GM21526 (cell line): ENCODE measurements at regions not wholly inside any gene's neighbourhood (a gene's known extent, or its start where the extent isn't known, plus 50 kb on each side); places are given as distances from the start of the nearest gene placed in this dataset.

Experiments
- ATAC-seq: cut with Tn5 transposase; IDR thresholded peaks from one replicate; pipeline ENCODE4 v1.9.1; 2021; ENCODE audit warnings: moderate library complexity; ENCODE audit not compliant: unreplicated experiment, low FRiP score

DNA sequence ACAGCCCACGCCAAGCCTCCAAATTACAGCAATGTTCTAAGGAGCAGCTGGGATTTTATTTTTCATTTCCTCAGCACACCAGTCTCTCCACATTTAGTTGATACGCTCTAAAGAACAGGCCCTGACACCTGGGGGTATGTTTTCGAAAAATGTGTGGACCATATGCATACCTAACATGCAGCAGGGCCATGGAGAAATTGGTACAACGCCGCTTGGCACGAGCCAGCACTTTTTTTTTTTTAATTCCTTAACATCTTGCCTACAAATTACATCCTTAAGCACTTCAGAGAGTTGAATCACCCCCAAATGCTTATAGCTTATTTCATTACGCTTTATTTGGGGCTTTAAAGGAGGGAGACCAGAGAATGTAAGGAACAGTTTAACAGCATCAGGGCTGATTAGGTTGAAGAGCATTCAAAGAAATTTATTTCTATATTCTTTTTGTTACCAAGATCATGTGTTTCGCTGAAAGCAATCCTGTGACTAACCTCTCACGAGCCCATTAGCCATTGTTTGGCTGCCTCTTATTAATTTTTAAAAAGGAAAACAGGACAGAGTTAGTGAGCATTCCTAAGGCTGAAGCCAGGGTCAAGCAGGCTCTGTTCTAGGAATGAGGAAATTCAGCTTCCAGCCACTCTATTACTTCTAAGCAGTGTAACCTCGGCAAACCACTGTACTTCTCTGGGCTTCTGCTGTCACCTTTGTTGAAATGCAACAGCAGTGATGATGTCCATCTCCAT is 173.8 kb downstream of the ACTL7B start:
- no peak for ATAC-seq

DNA sequence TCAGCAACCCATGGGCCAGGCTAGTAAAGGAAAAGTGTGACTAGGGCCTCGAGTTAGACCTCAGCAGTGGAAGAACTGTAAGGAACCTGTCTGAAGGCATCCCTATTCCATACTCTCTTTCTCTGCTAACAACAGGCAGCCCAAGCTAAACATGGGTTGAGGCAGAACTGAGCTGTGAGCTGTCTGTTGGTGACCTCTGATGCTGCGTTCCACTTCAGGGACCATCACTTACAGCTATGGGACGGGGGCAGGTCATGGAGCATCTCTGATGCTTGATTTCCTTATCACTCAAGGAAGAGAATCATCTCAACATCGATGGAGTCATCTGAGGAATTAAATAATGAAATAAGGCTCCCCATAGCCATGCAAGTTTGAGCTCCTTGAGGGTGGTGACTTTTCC is 174.8 kb downstream of the ACTL7B start:
- ATAC-seq = no peak

DNA sequence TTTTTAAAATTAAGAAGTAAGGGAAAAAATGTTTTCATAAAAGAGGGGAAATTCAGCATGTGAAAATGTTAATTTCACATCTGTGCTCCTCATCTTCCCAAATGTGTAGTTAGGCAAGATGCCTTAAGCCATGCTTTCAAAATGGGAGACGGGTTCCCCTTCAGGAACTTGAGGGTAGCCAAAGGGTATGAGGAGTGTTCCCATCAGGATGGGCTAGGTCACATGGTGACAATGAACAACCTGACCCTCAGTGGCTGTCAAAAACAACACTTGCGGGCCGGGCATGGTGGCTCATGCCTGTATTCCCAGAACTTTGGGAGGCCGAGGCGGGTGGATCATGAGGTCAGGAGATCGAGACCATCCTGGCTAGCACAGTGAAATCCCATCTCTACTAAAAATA is 178.0 kb downstream of the ACTL7B start:
- ATAC-seq = no peak

DNA sequence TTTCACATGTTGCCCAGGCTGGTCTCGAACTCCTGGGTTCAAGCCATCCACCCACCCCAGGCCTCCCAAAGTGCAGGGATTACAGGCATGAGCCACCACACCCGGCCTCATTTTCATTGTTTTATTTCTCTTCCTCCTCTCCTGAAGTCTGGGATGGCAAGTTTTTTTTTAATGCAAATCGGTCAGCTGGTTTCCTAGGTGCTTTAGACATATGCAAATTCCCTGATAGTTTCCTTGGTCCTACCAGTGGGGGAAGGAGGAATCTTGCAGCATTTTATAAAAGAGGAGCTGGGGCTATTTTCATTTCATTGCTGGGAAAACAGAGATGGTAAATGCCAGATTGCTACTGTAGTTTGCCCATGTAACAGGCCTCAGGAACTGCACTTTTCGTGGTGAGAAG is 179.4 kb downstream of the ACTL7B start:
- no peak for ATAC-seq

DNA sequence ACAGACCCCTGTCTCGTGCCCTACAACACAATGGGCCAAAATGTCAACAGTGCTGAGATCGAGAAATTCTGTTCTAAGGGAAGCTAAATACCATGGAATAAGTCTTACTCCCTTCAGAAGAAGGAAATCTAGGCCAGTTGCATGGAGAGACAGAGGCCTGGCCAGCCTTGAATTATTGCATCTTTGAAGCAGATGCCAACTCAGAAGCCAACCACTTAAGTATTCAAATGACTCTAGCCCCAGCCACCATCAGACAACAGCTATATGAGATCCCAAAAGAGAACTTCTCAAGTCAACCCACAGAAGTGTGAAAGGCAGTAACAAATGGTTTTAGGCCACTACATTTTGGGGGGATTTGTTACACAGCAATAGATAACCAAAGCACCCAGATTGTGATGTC is 180.1 kb downstream of the ACTL7B start:
- ATAC-seq = no peak

DNA sequence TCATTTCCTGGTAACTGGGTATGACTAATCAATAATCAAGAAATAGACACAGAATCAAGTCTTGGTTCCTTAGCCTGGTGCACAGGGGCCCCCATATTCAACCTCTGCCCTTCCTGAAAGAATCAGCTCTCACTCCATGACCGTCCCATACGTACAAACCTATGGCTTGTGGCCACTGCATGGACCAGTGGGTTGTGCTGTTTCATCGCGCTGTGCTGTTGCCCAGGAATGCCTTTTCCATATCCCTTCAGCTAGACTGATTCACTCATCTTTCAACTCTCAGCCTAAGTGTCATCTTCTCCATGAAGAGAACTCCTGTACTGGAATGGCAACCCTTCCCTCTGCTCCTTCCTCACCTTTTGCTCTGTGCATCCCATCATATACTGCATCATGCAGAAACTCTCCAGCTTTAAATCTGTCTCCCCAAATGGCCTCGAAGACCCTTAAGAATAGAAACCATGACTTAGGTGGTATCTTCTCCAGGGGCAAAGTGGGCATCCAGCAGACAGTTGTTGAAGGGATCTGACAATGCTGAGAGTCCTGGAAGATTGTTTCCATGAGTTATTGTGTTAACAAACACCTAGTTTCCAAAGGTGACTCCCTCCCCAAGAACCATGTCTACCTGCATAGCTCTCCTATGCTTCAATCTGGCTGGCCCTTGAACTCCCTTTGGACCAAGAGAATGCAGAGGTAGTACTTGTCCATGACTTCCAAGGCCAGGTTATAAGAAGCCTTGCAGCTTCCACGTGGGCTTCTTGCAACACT is 180.8 kb downstream of the ACTL7B start:
- no peak for ATAC-seq

DNA sequence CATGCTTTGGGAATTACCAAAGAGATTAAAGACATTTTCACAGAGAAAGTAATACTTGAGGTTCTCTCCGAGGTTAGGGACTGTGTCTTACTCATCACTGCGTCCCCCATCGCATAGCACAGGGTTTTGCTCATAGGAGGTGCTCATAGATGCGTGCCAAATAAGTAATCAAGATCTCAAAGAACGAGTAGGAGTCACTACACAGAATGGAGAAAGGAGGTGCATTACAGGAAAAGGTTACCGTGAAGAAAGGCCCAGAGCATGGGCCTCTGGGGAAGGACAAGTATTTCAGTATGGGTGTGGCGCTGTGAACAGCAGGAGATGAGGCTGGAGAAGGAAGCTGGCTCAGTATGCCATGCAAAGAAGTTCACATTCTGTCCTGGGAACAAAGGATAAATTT is 182.4 kb downstream of the ACTL7B start:
- ATAC-seq = no peak

DNA sequence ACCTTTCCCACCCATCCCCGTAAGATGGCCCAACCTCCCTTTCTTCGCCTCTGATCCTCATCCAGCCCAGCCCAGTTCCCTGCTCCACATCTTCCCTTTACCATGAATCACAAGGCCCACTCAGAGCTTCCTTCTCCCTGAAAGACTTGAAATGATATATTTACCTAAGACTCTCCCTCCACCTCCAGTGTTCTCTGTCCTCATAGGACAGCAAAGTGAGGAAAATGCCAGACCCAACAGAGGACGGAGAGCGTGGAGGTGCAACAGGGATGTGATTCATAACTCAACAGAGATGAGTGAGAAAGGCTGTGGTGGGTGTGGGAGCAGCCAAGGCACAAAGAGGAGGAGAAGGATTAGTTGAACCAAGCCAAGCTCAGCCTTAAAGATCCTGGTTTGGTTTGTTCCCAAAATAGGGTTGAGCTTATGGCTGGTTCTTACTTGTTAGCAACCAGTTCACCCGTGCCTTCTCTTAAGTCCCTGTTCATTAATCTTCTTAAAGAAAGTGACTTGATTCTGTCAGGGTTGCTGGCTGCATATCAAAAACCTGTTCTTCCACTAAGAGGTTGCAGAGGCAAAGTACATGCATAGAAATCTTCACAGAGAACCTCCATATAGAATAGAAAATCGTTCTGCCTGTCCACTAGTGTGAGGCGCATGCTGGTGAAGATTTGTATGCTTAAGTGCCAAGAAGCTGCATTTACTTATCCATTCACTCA is 183.2 kb downstream of the ACTL7B start:
- ATAC-seq = no peak

DNA sequence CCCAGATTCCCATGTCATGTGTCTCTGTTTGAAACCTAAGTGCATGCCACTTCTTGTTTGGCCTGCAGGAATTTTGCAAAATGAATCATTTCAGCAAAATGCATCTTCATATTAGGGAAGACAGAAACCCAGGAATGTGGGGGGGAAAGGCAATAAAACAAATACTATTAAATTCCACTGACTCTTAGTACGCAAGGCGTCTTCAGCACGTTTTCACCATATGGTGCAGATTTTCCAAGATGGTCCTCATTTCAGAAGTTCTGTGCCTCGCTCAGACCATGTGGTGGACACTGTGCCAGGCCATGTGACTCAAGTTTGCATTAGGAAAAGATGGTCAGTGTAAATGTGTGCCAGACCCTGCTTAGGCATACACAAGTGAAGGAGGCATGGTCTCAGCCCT is 184.0 kb downstream of the ACTL7B start:
- ATAC-seq = no peak

DNA sequence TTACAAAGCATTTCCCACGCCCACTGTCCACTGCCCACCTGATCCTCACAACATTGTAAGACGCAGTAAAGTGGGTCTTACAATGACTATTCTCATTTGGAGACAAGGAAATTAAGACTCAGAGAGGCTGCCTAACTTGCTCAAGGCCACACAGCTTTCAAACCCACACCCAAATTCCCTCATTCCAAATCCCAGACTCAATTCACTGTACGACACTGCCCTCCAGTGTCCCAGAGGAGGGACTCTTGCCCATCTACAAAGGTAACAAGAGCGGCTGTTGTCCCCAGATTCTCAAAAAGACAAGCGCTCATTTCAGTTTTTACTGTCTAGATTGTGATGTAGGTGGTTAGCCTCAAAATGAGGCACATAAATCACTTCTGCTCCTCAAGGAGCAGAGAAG is 184.6 kb downstream of the ACTL7B start:
- ATAC-seq = no peak

DNA sequence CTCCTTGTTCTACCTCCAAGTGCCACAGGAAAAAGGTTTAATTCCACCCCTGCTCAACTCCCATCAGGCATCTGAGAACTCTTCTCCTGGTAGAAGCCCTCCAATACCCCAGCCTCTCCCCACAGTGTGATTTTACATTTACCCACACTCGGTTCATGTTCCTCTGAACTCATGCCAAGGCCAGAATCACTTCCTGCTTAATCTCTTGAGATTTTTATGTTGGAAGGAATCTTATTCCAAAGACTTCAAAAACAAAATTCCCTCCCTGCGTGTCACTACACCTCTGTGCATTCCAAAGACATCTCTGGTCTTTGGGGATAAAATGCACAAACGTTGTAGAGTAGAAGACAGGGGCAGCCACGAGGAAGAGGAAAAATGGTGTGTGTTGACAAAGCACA is 186.8 kb downstream of the ACTL7B start:
- ATAC-seq = no peak

DNA sequence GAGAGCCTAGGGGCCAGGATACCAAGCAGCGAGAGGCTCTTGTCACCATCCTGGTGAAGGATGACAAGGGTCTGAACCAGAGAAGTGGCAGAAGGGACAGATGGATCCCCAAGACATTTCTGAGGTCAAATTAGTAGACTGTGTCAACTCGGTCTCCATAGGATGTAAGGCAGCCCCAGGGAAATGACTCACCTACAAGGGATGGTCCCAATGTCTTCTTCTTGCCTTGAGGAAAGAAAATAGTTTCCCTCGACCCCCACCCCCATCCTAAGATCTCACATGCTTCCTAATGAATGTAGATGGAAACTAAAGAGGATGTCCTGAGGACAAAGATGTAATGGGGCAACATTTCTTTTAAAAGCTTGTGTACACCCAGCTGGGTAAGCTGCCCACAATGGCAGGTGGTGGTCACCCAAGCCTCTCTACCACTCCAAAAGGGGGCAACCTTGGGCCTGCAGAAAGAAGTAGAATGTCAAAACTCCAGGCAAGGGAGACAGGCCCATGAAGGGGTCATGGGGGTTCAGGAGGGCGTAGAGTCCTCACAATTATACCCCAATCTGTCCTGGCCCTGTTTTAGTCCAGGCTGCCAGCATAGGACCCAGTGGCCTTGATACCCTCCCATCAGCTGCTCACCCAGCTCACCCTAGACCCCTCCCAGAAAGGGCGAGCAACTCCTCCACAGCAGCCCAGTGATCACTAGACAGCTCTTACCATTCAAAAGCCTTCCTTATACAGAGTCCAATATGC is 187.4 kb downstream of the ACTL7B start:
- no peak for ATAC-seq

DNA sequence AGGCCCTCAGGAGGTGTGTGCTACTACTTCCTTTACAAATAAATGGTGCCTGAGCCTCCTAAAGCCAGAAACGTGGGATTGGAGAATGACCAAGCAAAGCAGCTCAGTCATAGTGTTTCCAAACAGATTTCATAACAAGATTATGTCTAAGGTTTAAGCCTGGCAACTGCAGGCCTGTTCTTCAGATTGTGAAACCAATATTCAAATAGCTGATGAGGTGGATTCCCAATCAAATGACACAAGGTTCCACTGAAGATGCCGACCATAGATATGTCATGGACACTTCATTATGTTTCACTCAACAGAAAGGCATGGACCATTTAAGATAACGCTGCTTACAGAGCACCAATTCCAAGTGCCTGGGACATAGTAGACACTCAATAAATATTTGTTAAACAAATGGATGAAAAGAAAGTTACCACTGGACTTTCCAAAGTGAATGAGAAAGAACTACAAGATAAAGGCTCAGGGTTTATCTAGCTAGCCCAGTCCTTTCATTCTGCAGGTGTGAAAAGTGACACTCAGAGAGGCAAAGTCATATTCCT is 189.5 kb downstream of the ACTL7B start:
- ATAC-seq = no peak

DNA sequence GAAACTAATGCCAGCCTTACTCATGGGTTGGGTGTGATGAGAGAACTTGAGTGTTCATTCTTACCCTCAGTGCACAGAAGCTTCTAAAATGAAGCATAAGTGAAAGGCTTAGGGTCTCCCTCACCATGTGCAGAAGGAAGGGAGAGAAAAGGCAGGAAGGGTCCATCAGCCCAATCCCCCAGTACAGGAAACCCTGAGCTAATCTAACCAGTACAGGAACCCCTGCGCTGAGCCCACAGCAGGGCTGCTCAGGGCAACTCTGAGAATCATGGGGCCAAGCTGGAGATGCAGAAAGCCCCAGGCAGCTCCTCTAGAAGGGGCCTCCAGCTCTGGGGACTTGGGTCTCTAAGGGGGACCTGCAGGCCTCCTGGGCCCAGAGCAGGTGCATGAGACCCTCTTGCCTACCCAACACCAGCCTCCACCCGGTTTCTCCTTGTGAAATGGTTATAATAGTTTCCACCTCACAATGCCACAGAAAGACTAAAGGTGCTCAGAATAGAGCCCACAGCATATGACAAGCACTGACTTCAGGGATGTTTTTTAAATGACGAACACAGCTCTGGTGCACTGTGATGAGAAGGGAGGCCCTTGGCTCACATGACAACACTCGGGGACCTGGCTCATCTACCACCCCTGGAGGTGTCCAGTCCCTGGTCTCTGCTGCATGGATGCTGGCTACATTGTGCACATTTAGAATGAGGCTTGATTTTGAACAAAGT is 190.1 kb downstream of the ACTL7B start:
- ATAC-seq = no peak

DNA sequence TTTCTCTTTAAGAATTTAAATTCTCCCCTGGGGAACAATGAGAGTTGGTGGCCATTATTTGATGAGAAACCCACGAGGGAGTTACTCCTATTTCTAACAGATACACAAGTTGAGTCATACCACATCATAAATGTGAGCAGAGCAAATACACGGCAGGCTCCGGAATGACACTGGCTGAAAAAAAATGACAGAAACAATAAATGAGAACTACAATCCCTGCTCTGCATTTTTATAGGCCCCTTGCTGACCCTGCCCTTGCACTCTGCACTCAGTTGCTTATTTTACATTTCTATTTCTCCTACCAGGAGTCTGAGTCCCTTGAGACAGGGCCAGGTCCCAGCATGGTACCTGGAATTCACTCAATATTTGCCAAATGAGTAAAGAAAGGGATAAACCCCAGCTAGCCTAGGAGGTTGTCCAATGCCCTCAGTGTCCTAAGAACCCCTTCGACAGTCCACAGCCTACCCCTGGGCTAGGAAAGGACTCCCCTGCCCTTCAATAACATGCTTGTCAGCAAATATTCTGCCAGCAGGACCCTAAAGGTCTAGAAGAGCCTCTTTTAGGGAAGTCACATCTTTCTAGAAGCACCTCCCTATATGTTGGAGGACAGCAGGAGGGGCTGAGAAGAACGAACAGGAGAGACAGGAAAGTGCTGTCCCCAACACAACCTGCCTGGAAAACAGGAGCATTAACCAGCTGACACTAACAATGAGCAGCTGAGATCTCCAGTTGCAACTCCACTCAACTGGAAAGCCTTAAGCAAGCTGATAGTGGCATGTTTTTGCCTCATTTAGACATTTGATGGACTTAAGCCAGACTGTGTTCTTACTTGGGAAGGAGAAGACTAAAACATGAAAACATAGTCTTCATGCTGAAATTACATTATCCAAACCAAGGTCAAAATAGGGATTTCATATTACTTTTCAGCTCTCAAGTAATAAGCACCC is 191.2 kb downstream of the ACTL7B start:
- no peak for ATAC-seq

DNA sequence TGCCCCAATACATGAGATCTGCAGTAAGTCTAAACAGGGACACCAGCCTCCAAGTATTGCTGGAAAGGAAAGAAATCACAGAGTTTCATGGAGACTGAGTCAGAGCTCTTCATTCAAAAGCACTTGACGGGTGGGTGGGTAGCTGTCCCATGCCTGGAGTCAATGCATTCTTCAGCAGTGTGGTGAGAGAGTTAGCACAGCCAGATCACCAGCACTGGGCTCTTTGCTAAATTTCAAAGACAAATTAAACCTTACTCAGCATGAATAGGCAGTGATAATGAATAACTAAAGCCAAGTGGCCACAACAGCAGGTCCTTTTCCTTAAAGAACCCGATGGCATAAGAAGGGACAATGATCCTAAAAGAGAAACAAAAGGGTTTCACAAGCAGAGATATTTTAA is 192.4 kb downstream of the ACTL7B start:
- ATAC-seq = no peak

DNA sequence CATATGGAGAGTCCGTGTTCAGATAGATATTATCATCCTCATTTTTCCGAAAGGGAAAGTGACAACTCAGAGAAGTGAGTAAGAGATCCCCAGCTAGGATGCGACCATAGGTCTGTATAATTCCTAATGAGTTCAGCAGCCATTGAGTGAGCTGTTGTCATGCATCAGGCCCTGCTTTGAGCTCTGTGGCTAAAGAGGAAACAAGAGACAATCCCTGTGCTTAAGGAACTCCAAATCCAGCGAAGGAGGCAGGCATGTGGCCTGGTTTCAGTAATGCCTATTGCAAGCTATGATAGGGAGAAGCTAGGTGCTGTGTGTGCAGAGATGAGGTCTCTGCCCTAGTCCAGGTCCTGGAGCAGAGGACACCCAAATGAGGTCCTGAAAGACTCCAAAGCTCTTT is 192.8 kb downstream of the ACTL7B start:
- no peak for ATAC-seq

DNA sequence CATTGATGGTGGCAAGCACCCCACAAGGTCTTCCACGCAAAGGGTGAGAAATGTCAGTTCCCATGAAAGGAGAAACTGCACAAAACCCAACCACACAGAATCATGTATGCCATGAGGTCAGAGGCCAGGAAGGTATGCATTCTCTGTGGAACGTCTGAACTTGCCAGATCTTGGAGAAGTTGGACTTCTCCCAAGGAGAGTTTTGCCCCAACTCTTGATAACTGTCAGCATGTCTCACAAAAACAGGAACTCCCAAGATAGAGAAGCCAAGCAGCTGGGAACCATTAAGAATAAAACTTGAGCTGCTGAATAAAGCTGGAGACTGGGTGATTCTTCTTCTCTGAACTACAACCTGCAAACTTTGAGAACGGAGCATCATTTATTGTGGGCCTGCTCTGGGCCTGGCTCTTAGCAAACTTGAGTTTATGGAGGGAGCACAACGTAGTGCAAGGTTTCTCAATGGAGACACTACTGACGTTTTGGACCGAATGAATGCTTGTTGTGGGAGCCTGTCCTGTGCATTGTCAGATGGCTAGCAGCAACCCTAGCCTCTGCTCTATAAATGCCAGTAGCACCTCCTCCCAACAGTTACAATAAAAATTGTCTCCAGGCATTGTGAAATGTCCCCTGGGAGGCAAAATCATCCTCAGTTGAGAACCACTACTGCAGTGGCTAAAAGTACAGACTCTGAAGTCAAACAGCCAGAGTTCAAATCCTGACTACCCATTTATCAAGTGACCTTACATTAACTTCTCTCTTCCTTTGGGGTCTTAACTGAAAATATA is 193.5 kb downstream of the ACTL7B start:
- ATAC-seq = no peak
